ENCODE measurements at regions not wholly inside any gene's neighbourhood (a gene's known extent, or its start where the extent isn't known, plus 50 kb on each side); places are given as distances from the start of the nearest gene placed in this dataset.
"Not testable (repeated sequence)": the region's sequence is repeated elsewhere in the genome, so short reads cannot be mapped to it uniquely, and the experiment has no call there.

DNA sequence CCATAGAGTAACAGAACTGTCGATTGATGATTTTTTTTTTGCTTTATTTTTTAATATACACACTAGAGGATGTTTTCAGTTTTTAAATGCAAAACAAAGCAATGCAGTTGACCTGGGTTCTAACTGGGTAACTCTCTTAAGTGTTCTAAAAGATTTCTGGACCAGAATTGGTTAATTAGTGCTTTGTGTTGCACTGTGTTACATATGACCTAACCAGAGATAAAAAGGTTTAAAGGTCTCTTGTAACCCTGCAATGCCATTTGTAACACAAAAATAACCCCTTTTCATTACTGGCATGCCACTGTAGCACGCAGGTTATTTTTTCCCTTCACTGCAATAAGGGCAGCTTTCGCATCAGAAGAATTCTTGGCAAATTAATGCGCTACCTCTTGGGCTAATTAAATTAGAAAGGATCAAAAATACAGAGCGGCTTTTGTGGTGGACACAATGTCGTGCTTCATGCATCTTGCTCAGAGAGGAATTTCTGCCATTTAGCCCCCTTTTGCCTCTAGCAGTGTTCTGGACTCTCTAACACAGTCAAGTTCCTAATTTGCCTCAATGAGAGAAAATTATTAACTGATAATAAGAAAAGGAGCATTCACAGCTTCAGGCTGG lies 250.8 kb upstream of the ZEB2 start:
- no peak for DNase-seq

DNA sequence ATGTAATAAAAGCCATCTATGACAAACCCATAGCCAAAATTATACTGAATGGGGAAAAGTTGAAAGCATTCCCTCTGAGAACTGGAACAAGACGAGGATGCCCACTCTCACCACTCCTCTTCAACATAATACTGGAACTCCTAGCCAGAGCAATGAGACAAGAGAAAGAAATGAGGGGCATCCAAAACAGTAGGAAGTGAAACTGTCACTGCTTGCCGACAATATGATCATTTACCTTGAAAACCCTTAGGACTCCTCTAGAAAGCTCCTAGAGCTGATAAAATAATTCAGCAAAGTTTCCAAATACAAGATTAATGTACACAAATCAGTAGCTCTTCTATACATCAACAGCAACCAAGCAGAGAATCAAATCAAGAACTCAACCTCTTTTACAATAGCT lies 241.0 kb upstream of the ZEB2 start:
- DNase-seq, result not testable (repeated sequence)

DNA sequence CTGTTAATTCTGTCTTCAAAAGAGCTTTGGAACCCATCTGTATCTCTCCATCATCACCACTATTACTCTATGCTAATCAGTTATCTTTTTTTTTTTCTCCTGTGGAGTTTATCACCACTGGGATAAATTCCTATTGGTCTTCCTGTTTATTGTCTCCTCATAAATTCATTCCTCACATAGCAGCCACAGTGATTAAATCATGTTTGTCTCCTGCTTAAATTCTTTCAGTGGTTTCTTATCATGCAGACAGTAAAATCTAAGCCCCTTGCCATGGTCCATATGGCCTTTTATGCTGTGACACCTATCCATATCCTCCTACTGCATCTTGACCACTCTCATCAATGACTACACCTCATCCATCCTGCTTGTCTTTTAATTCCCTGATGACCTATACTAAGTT lies 239.8 kb upstream of the ZEB2 start:
- no peak for DNase-seq

DNA sequence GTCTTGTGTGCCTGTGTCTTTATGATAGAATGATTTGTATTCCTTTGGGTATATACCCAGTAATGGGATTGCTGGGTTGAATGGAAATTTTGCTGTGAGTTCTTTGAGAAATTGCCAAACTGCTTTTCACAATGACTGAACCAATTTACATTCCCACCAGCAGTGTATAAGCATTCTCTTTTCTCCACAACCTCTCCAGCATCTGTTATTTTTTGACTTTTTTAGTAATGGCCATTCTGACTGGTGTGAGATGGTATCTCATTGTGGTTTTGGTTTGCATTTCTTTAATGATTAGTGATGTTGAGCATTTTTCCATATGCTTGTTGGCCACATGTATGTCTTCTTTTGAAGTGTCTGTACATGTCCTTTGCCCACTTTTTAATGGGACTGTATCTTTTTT lies 238.3 kb upstream of the ZEB2 start:
- not testable (repeated sequence) for DNase-seq

DNA sequence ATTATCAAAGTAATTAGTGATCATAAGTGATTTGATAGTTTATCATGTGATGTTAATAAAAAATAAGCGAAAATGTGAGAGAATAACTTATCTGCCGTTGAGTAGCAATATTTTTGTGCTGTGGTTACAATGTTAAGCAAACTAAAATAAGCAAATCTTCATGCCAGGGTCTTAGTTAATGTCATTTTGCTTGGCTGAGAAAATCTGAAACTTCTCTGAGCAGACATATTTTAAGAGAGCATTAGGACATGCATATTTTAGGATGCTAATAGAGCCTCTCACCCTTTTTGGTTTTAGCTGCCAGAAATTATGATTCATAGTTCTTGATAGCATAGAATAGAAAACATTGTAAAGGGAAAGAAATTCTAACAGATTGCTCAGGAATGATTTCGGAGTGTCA lies 233.5 kb upstream of the ZEB2 start:
- DNase-seq, result no peak

DNA sequence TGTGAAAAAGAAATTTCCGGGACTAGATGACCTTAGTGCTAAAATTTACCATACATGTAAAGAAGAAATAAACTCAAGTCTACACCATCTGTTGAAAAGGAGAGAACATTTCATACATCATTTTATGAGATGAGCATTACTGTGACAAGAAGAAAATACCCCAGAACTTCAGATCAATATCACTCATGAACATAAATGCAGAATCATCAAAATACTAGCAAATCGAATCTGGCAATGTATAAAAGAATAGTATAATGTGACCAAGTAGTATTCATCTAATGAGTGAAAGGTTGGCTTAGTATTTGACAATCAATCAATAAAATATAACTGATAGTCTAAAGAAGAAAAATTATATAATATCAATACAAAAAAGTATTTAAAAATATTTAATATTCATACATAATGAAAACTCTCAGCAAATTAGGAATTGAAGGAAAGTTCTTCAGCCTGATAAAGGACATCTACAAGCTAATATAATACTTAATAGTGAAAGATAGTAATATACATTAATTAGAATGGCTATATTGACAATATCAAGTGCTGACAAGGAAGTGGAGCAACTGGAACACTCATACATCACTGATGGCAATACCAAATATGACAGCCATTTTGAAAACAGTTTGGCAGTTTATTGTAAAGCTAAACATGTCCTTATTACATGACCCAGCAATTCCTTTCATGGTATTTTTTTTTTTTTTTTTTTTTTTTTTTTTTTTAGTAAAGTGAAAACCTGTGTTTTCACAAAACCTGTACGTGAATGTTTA lies 231.4 kb upstream of the ZEB2 start:
- no peak for DNase-seq

DNA sequence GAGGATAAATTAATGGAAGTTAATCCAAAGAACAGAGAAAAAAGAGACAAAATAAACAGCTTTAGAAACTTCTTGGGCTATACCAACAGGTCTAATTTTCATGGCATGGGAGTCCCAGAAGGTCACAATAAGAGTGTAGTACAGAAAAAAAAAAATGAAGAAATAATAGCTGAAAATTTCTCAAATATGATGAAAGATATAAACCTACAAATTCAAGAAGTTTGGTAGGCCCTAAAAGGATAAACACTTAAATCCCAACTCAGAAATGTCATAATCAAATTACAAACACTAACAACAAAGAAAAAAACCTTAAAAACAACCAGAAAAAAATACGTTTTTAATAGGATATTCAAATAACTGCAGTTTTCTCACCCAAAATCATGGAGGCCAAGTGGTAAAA lies 229.3 kb upstream of the ZEB2 start:
- no peak for DNase-seq

DNA sequence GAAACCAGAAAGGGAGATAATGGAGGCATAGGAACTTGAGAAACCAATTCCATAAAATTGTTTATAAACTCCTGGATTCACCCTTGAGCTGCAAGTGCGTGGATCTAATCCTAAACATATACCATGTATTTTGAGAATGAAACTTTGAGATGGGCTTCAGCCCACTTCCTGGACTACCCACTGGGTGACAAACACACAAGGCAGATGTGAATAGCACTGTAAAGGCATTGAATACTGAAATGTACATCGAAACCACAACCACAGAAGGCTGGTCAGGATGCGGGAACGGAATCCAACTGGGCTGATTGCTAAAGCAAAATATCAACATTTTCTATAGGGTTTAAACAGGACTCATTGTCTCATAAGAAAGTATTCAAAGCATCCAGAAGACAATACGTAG lies 228.5 kb upstream of the ZEB2 start:
- DNase-seq, result no peak

DNA sequence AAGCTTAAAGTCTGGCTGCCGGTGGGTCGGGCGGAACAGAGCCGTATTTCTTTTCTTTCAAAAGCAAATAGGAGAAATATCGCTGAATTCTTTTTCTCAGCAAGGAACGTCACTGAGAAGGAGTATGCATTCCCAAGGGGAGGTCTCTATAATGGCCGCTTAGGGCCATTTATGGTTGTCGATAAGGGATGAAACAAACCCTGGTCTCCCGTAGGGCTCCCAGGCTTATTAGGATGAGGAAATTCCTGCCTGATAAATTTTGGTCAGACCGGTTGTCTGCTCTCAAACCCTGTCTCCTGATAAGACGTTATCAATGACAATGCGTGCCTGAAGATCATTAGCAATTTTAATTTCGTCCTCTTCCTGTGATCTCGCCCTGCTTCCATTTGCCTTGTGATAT lies 227.7 kb upstream of the ZEB2 start:
- DNase-seq, result no peak

DNA sequence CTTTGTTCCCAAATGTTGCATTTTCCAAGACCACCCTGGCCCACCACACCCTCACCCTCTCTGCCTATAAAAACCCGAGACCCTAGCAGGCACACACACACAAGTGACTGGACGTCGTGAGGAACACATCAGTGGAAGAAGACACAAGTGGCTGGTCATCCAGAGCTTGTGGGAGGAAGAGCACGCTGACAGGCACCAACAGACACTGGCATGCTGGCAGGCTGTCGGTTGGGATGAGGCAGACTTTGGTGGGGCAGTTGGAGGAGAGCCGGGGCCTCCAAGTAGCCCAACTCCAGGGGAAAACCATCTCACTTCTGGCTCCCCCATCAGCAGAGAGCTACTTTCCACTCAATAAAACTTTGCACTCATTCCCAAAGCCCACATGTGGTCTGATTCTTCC lies 225.5 kb upstream of the ZEB2 start:
- no peak for DNase-seq

DNA sequence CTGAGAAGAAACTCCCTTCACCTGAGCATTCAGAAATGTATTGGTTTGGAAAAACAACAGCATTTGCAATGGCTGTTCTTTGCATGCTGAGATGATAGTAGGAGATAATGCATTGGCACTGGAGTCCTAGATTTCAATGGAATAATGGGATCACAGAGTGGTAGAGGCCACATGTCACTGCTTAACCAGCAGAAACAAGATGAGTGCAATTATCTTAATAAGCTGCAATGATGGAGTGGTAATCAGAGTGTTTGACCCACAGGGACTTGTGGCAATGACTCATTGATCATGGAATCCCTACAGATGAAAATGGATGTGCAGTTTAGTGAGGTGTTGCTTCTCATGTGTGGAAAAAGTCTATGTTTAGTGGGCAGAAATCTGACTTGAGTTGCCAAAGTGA lies 218.8 kb upstream of the ZEB2 start:
- DNase-seq, result no peak

DNA sequence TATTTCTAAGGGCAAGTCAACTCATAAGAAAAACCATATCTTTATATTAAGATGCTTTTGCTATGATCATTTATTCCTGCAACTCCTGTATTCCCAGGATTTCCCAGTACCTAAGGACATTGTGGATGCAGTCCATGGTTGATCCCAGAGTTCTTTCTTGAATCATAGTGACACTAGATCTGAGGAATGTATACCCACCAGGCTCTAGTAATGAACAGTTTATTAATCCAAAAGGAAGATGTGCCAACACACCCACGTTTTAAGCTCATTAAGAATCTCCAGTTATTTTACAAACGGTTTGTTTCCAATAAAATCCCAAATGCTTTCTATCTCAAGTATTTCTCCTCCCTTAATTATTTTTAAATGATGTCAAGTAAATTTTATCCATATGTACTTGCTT lies 210.8 kb upstream of the ZEB2 start:
- no peak for DNase-seq

DNA sequence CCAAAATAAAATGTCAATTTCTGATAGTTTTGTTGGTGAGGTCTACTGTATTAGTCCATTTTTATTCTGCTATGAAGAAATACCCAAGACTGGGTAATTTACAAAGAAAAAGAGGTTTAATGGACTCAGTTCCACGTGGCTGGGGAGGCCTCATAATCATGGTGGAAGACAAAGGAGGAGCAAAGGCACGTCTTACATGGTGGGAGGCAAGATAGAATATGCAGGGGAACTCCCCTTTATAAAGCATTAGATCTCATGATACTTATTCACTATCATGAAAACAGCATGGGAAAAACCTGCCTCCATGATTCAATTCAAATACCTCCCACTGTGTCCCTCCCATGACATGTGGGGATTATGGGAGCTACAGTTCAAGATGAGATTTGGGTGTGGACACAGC lies 204.5 kb upstream of the ZEB2 start:
- not testable (repeated sequence) for DNase-seq

DNA sequence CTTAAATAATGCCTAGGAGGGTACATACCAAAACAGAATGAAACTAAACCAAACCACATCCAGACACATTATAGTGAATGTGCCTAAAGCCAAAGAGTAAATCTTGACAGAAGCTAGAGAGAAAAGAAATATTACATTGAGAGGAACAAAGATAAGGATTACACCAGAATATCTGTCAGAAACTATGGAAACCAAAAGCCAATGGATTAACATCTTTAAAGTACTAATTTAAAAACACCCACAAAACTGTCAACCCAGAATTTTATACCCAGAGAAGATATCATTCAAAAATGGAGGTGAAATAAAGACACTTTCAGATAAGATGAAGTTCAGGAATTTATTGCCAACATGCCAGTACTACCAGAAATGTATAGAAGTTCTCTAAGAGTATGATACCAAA lies 198.5 kb upstream of the ZEB2 start:
- no peak for DNase-seq

DNA sequence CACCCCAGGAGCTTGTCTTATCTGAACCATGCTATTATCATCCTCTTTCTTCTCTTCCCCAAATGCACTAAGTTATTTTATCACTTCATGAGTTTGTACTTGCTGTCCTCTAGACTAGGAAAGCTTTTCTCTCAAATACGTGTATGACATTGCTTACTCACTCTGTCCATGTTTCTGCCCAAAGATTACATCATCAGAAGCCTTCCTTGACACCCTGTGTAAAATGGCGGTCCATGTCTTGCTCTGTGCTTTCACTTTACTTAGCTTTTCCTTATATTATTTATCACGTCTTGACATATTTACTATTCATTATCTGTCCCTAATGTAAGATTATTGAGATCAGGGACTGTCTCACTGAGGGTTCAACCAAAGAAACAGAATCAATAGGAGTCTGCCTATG lies 196.1 kb upstream of the ZEB2 start:
- no peak for DNase-seq

DNA sequence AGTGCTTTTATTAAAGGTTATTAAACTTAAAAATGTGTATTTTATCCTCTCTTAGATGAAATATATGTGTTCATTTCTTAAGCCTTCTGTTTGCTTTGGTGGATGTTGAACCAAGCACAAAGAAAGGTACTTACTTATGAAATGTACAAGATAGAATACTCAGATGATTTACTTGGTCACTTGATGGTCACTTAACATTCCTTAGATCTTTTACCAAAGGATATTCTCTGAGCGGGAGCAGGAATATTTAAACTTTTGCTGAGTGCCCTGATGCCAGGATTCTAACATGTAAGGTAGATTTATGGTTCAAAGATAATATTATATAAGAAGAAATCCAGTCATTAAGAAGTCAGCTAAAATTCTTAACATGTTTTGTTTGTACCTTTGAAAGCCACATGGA lies 193.5 kb upstream of the ZEB2 start:
- no peak for DNase-seq

DNA sequence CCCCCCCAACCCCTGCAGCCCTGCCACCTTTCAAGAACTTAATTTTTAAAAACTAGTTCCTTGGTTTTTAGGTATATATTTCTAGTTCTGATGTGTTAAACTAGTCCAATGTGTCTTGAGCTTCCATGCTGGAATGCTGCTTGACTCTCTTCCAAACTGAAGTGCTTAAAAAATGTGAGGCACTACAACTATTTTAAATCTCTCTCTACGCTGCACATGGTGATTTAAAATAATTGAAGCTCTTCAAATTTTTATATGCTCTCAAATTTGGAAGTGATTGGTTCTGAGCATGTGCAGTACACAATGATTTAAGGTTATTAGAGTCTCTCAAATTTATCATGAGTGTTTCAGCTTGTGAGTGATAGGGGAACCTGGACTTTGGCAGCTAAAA lies 192.6 kb upstream of the ZEB2 start:
- DNase-seq, result no peak

DNA sequence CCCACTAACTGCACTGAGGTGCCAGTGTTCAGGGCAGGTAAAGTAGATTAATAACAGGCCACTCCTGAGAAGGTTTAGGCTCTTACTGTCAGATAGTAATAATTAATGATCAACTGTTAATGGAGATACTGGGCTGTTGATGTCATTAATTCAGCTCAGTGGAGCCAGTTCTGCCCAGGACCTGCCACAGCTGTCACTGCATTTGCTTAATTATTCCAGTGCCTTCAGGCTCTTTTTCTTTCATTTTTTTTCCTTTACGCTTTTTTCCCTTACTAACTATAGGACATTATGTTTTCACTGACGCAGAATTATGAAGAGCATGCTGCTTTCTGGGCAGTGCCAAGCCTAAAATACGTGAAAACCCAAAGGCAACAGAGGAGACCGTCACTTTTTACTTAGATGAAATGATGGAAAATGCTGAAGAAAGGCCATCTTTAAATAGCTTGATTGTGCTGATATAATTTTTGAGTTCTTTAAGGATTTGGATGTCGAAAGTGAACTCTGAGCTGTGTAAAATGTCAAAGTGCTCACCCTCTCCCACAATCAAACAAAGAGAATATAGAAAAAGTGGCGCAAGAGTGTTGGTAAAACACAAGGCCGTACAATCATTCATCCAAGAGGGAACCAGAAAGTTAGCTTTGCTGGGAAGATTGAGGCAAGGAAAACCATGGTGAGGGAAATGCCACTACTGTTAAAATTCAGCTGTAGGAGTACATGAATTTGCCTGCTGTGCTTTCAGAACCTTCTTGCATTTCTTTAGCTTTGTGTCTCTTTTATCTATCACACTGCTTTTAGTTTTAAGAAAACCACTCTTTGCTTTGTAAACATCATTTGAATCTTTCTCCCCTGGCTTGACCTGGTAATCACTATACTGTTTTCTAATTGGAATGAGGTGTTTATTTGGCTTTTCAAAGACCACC lies 192.0 kb upstream of the ZEB2 start:
- DNase-seq, result no peak

DNA sequence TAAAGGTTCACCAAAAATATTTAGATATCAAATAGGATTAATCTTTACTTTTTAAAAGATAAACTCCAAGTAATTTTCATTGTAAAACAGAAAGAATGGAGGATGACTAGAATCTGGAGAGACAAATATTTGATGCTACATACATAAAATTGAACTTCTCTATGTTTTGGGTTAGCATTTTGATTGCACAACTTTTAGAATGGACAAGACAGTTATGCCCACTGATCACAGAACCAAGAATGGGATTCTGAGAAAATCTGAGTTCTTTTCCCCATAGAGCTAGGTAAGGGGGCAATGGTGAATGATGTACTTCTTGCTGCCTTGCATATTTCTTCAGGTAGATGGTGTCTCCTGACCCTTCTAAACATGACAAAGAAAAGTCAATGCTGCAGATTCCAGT lies 191.2 kb upstream of the ZEB2 start:
- no peak for DNase-seq

DNA sequence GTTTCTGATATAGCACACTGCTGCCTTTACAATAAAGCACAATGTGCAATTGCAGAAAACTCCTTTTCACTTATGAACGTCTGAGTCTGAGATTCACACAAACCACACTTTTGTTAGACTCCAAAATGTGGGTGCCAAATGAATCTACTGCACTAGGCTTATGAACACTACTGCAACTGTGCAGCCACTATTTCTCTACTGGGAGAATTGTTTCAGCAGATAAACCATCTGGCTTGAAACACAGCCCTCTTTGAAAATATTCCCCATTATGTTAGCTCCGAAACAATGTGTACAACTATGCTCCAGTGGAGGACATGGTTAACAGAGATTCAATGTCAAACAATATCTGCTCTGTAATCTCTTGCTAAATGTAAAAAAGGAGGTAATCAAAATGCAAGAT lies 188.7 kb upstream of the ZEB2 start:
- DNase-seq, result no peak

DNA sequence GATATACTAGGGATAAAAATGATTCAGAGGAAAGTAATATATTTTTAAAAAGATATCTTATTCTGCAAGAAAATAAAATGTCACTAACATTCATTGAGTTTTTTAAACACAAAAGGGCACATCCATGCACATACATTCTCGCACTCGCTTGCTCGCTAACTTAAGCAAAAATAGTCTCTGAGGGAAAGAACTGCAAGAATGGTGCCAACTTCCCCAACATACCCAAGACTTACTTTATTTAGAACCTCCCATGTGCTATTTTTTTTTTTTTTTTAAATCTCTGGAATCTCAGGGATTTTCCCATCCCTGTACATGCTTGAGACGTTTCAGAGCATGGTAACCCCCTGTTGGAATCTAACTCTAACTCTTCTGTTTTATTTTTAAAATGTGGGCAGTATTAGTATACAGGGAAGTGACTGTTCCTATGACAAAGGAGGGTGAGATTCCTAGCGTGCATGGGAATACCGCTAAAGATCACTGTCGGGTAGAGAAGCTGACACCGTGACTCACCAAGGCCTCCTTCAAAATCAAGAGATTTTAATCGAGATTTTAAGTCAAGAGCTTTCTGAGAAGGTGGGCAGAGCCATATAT lies 187.9 kb upstream of the ZEB2 start:
- DNase-seq, result no peak

DNA sequence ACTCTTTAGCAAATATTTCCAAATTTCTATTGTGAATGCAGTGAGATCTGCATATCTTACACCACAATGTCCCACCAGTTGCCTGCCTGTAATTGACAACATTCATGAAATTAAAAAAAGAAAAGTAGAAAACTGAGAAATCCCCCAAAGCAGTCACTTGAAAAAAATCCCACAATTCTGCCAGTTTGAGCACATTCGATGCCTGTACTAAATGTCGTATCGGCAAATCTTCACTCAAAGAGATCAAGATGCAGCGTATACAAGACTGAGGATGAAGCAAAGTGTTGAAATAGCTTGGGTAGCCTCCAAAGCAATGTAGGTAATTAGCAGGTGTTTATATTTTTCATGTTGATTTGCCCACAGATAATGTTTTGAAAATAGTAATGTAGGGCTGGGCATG lies 186.7 kb upstream of the ZEB2 start:
- DNase-seq, result no peak

Measured in NCI-H1105 treated with DMSO at 0.1 percent for 48 hours (cell line).